ENCODE measurements at regions not wholly inside any gene's neighbourhood (a gene's known extent, or its start where the extent isn't known, plus 50 kb on each side); places are given as distances from the start of the nearest gene placed in this dataset.
A peak's percentile ranks its signal among the peaks of the same experiment; 100 is the strongest.
"Not testable (repeated sequence)": the region's sequence is repeated elsewhere in the genome, so short reads cannot be mapped to it uniquely, and the experiment has no call there.

DNA sequence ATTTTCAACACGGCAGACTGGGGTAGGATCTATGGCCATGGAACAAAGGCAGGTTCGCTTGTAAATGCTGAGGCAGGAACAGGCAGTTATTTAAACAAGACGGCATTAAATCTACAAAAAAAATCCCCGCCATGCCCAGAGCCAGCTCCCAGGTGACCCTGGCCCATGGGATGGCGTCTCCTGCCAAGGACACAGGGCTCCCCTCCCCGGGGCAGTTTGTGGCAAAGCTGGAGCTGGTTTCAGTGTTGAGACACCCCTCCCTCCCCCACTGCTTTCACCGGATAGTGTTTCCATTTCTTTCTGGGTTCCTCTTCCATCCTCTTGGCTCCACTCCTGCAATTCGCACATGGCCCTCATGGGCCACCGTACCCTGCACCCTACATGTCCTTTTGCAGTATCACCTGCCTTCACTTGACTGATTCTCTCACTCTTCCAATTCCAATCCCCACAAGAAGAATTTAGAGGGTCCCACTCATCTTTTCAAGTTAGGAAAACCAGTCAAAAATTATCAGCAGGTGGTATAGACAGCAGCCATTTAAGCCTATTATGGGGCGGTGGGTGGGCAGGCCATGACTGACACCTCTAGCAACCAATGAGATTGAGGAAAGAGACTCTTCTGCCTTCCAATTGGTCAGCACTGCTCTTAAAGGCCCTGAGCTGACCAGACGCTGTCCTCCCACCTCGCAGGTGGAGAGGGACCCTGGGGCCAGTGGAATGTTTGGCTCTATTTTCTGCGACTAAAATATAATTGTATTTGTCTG, 52.0 kb downstream of the OLIG1 start:
- DNase-seq: no peak

DNA sequence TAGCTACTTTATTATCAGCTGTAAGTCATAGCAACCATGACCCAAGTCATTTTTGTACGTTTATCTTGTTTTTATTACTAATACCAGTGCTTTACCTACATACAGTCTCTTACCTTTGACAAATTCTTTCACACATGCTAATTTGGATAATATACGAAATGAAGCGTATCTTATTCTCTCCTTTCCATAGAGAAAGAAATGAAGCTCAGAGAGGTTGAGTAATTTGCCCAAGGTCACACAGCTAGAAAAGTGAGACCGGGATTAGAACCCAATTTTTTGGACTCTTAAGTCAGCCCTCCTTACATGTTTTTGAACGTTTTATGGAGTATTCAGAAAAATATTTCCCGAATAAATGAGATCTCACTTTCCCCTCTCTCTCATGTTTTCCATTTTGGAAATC, 52.6 kb downstream of the OLIG1 start:
- no peak for DNase-seq

DNA sequence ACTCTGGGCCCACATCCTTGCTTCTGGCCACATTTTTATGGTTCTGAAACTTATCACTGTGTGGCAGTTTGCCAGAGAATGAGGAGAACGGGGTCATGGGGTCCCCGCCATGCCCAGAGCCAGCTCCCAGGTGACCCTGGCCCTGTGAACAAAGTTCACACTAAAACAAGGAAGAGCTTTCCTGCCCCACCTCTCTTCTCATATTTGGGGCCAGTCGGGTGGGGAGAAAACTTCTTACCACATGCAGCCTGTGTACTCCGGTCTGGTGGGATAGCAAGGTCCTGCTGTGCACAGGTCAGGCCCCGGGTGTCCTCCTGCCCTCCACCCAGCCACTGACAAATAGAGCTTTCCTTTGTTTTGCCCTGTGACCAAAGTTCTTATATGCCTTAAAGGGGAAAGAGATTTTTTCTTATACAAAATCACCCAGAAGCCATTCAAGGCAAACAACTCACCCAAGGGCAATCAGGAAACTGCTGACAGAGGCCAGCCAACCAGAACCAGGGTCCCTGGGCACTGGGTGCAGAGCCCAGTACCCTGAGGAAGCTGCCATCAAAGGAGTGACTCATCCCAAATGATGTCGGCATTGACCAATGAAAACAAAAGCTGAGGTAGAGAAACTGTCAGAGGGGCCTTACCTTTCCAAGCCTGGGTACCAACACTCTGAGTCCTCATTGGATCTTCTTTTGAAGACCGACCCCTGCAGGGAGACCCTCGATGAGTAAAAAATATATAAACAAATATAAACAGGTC, 53.6 kb downstream of the OLIG1 start:
- no peak for DNase-seq

DNA sequence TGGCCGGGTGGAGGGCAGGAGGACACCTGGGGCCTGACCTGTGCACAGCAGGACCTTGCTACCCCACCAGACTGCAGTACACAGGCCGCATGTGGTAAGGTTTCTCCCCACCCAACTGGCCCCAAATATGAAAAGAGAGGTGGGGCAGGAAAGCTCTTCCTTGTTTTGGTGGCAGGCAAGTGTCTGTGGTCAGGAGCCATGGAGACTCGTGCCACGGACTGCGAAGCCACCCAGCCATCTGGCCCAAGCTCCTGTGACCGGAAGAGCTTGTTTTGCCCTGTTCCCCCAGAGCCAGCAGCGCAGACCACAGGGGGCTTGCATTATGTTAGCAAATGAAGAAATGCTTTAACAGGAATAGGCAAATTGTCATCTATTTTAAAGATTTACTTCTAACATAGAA, 54.9 kb downstream of the OLIG1 start:
- no peak for DNase-seq

DNA sequence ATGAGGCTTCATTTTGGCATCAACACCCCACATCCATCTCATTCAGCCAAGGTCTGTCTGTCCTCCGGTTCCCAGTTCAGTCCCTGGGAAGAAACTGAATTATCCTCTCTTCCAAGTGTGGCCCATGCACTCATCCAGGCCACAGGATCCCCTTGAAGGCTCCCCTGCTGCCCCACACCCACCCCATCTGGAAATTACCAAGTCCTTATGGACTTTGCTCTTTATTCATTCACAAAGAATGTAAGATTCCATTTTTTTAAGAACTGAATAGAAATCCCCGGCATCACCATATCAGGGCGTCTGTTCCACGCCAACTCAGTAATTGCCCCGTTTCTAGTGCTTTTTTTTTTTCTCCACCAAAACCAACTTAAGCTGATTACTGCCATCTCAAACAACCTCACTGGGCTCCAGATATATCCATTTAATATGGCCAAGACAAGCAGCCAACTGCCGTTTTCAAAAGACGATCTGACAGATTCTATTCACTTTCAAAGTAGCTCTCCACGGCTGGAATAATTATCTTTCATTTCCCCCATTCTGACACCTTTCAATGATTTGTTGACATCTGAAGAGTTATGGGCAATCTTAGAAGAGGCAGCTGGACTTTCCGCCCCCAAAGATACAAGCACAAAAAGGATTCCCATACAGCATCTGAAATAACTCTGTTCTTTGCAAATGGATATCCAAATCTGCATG, 55.9 kb downstream of the OLIG1 start:
- no peak for DNase-seq

DNA sequence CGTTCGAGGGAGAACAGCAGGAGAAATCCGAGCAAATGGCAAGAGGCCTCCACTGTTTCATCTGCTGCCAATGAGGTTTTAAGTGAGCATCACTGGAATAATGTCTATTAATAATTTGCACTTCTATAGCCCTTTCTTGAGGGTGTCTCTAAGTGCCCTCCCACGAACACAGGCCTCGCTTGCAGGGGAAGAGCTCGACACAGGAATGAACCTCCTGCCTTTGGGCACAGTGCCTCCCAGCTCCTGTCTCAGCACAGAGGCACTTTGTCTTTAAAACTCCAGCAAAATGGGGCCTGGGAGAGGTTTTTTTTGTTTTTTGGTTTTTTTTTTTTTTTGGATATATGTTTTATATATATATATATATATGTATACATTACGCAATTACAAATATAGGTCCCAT, 56.6 kb downstream of the OLIG1 start:
- DNase-seq: no peak

DNA sequence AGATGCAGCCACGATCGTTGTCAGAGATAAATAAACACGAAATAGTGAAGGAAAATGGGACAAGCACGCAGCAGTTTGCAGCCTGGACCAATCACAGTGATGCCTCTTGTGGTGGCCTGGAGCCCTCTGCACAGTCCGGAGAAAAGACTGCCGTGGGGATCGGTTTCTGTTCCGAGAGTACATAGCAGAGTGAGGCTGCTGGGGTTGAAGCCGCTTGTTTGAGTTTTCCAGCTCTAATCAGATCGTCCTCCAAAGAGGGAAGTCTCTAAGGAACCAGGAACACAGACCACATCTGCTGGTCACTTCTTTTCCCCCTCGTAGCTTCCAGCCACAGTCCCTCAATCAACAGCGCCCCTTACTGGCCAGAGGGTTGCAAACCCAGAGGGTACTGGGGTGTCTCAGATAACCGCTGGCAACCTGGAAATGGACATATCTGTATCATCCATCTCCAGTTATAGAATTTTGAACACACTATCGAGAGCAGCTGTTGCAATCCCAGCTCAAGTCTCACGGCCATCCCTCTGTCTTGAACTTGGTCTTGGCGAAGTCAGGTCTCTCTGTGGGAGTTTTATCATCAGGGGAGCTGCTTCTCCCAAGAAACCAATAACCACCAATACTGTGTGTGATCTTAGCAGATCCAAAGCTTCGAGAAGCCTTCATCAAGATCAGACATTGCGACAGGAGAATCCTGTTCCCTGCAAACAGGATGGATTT, 57.4 kb downstream of the OLIG1 start:
- DNase-seq: peak; percentile 85

DNA sequence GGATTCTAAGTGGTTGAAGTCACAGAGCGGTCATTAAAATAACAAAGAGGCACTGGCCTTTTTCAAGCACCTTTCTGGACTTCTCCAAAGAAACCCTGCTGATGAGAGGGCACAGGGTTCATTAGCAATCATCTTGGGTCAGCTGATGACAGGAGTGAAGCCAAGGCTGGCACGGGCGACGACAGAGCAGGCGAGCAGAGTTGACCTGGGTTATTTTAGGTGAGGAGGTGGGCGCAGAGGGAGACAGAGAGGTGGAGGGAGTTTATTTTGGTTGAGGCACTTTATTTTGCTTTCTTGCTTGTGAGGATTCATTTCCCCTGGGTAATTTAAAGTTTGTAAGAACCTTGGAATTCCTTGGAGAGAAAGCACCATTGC, 57.9 kb downstream of the OLIG1 start:
- no peak for DNase-seq

DNA sequence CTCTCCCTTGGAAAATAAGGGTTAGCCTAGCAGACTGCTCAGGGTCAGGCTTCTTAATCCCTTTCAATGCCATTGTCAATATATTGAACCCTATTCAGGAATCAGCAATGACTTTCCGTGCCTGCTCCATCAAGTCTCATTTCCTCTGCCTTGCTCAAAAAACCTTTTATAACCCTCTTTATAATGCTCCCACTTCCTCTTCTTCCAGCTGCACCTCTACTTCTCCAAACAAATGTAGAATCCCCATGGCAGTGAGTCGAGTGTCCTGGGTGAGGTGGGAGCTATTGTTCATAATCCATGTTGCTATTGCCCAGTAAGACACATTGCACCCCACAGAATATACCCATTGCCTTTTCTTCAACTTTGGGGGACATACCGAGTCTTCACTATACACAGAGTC, 58.6 kb downstream of the OLIG1 start:
- no peak for DNase-seq

DNA sequence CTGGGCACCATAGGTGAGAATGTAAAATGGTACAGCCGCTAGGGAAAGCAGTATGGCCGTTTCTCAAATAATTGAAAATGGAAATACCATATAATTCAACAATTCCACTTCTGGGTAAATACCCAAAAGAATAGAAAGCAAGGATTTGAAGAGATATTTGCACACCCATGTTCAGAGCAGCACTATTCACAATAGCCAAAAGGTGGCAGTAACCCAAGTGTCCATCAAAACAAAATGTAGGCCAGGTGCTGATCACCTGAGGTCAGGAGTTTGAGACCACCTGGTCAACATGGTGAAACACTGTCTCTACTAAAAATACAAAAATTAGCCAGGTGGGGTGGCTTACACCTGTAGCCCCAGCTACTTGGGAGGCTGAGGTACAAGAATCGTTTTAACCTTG, 62.1 kb downstream of the OLIG1 start:
- no peak for DNase-seq

DNA sequence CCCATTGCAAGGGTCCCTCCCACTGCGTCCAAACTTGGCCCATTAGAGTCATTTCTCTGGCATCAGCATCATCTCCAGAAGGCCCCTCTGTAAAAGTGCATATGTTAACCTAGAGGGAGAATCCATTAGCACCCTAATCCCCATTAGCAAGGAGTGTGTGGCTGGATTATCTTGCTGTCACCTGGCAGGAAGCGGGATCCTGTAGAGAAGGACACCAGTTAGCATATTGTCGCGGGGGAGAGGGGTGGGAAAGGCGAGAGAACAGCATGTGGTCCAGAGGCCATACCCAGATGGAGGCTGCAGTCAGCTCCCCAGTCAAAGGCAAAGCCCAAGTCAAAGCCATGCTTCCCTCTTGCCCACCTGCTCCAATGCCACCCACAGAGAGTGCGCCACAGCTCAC, 64.0 kb downstream of the OLIG1 start:
- no peak for DNase-seq

DNA sequence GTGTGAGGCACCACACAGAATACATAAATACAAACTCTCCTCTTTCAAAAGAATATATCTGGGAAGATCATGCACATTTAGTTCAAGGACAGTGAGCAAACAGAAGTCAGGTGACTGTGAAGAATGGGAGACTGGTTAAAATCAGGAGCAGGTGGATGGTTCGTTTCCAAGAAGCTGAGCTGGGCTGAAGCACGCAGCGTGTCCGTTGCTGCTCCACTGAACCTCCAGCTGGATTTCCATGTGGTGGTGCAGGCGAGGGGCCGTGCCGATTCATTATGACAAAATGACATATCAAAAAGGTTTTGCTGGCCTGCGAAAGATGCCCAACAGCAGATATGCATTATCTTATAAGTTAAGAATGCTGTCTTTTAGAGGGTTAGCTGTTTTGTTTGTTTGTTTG, 66.0 kb downstream of the OLIG1 start:
- DNase-seq: peak; percentile 64

DNA sequence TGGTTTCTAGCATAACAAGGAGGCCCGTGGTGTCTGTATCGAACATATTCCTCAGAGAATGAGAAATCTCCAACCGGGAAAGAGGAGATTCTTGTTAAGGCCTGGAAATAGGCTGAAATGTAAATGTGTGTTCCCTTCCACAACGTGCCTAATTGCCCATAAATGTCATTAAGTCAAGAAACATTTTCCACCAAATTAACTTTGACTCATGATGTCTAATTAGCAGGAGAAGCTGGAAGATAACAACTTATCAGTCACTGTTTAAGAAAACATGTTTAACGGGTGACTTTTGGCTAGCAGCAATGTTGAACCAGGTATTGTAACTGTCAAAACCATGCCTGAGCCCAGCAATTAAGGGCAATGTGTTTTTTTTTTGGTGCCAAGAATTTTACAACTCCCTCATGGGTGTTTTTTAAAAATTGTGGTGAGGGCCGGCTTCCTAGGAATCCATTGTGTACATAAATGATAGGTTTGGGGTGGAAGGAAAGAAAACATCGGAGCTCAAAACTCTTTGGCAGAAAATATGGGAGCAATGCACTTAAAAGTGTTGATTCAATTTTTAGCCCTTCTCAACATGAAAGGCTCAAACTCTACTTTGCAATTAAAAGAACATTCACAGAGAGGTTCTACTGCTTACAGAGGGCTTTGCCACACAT, 67.0 kb downstream of the OLIG1 start:
- DNase-seq: no peak

DNA sequence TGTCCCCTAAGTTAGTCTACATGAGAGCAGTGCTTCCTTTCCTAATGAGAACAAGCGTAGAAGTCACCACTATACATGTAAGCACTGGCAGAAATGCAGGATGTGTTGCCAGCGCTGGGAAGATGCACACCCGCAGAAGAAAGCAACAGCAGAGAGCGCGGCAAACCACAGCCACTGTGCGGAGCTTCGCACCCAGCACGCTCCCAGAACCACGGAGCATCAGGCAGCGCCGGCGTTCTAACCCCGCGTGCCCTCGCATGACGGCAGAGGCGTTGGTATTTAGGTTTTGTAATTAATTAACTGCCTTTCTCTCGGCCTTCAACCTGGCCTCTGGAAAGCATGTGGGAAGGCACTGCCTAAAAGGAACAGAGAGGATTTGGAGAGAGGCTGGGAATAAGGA, 69.1 kb downstream of the OLIG1 start:
- no peak for DNase-seq

DNA sequence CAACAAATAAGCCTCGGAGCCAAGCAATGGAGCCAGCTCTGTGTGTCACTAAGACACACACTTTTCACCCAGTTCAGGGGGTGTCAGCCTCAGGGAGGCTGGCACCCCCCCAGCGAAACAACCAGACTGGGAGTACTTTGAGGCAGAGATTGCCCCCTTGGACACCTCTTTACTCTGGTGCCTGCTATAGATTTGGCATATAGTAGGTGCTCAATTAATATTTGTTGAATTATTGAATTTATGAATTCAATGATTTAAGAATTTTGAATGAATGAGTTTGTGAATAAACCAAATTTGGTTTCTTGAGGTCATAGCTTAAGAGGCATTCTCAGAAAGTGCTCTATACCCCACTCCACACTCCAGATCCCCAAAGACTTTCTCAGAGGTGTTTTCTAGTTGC, 70.3 kb downstream of the OLIG1 start:
- DNase-seq: no peak

DNA sequence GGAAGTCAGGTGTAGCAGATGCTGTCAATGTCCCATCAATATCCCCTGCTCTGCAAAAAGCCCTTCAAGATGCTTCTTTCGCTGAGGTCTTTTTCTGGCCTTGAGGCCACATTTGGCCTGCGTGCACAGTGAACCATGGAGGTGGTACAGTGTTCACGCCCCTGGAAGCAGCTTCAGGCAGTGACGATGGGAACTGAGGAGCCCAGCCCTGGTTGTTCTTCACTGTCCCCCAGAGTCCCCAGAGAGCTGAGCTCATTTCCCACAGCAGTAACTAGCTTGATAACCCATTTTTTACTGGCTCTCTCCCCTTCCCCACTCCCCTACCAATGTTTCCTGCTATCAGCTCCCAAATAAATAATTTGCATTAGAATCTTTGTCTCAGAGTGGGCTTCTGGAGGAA, 76.5 kb downstream of the OLIG1 start:
- DNase-seq: no peak

DNA sequence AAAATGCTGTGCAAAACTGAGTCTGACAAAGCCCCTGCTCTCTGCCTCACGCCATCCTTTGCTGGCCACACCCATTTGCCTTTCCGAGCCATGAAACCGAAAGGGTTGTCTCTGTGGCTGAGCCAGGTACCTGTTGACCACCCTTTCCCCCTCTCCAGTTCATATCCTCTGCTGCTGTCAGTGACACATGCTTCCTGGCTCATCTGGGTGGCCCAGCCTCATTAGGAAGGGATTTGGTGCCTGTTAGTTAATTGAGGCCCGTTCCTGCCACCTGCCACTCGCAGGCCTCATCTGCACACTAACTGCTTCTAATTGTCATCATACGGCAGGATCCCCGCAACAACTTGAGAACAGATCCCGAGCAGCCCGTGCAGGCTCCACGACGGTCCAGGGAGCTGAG, 79.2 kb downstream of the OLIG1 start:
- no peak for DNase-seq

DNA sequence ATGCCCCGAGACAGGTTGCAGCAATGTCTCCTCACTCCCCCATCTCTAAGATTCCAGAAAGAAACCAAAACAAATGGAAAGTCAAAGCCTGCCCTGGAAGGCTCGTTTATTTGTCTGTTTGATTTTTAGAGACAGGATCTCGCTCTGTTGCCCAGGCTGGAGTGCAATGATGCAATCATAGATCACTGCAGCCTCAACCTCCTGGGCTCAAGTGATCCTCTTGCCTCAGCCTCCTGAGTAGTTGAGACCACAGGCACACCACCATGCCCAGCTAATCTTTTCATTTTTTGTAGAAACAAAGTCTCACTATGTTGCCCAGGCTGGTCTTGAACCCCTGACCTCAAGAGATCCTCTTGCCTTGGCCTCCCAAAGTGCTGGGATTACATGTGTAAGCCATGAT, 78.8 kb upstream of the IFNAR2 start:
- DNase-seq: not testable (repeated sequence)

DNA sequence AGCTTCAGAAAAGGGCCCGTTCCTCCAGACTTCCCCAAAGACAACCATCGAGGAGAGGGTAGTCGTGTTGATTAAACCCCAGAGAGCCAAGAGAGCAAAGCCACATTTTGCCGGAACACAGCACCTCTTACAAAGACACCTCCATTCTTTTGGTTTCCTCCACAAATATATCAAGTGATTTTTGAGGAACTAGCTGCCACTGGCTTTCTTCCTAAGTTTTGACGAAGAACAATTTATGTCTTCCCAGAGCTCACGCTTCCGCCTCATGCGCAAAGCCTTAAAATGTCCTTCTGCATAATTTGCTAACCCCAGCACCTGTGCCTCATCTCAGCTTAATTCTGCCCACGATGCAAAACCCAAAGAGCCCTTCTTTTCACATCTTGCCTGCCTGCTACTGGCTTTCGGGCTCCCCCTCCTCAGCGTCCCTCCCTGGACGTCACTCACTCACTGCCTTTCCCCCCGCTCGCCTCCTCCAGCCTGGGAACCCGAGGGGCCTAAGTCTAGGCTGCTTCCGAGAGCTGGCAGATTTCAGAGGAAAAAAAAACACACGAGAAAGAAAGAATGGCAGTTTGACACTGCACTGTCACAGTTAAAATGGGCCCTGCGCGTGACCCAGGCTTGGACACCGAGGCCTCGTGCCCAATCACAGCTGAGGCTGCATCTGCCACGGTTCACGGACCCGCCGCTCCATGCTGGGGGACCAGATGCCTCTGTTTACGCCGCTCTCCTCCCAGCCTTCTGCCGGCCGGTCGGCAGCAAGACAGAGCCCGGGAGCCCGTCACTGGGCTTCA, 77.6 kb upstream of the IFNAR2 start:
- no peak for DNase-seq

DNA sequence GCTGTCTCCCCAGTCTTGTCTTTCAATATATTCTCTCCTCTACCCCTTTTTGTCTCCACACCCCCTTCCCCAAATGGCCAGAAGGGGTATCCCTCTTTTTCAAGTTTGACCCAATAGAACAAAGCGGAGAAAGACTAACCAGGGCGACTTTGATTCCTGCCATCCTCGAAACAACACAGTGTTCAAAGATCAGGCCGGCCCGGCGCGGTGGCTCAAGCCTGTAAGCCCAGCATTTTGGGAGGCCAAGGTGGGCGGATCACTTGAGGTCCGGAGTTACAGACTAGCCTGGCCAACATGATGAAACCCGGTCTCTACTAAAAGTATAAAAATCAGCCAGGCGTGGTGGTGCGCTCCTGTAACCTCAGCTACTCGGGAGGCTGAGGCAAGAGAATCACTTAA, 77.0 kb upstream of the IFNAR2 start:
- DNase-seq: no peak

DNA sequence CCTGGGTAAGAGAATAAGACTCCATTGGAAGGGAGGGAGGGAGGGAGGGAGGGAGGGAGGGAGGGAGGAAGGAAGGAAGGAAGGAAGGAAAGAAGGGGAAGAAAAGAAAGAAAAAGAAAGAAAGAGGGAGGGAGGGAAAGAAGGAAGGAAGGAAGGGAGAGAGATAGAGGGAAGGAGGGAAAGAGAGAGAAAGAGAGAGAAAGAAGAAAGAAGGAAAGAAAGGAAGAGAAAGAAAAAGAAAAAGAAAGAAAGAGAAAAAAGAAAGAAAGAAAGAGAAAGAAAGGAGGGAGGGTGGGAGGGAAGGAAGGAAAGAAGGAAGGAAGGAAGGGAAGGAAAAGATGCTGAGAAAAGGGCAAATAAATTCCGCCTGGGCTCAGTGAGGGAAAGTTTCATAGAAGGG, 74.7 kb upstream of the IFNAR2 start:
- DNase-seq: no peak

DNA sequence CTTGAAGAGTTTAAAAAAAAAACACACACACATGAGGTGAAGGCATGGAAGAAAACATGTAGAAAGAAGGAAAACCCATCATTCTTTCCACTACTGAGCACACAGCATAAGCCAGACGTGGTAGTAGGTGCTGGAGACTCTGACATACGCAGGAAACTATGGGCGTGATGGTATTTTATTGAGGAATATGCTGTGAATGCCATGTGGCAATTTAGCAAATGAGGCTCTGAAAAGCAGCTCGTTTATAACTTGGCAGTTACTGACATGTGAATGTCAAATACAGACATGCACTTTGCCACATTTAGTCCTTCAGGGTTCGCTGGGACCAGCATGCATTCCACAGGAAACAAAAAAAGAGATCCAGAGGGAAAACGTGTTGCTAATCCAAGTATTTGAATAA, 74.3 kb upstream of the IFNAR2 start:
- DNase-seq: no peak

Data from NCI-H510A treated with DMSO at 0.1 percent for 48 hours (cell line).